ENCODE measurements at regions not wholly inside any gene's neighbourhood (a gene's known extent, or its start where the extent isn't known, plus 50 kb on each side); places are given as distances from the start of the nearest gene placed in this dataset.

DNA sequence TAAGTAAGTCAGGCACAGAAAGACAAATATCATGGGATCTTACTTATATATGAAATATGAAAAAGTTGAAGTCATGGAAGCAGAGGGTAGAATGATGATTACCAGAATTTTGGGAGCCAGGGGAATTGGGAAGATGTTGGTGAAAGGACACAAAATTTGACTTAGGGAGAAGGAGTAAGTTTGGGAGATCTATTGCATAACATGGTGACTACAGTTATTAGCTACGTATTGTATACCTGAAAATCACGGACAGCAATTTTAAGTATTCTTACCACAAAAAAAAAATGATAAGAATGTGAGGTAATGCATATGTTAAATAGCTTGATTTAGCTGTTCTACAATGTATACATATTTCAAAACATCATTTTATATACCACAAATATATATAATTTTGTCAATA, 94.2 kb upstream of the COL5A2 start:
- Histone ChIP-seq H3K9ac (ENCODE audit: low read length) (no peak overlapping the region), H2AFZ (ENCODE audit: insufficient read depth, low read depth, low read length, poor library complexity, severe bottlenecking) (no peak overlapping the region), H3K4me3 (ENCODE audit: control extremely low read depth in 1 of 5, extremely low read depth in 1 of 5, insufficient read depth in 1 of 5, low read depth in 2 of 5, low read length in 4 of 5) (no peak overlapping the region), H3K36me3 (replicated peaks in 1 of 2; ENCODE audit: control extremely low read depth in 1 of 2, control insufficient read depth in 1 of 2, extremely low read depth in 1 of 2, insufficient read depth in 2 of 2, low read length in 1 of 2) (no peaks in the 10 kb centered on the region), H3K9me3 (ENCODE audit: control extremely low read depth in 1 of 3, control insufficient read depth in 2 of 3, insufficient read depth in 1 of 3, low read length in 2 of 3) (no peaks in the 10 kb centered on the region), H3K27ac (ENCODE audit: low read length in 2 of 2) (no peak overlapping the region), H3K4me2 (replicated peaks; ENCODE audit: low read depth, low read length, poor library complexity, severe bottlenecking) (no peak overlapping the region), H3K4me1 (ENCODE audit: control insufficient read depth in 2 of 2, insufficient read depth in 2 of 2, low read length in 2 of 2) (no peaks in the 10 kb centered on the region), H3K27me3 (replicated peaks in 1 of 4; ENCODE audit: control extremely low read depth in 1 of 4, control insufficient read depth in 3 of 4, insufficient read depth in 4 of 4, low read length in 3 of 4) (no peaks in the 10 kb centered on the region), H4K20me1 (ENCODE audit: control insufficient read depth, insufficient read depth, low read length, poor library complexity, severe bottlenecking) (no peaks in the 10 kb centered on the region), H3K79me2 (ENCODE audit: control insufficient read depth, insufficient read depth, low read length) (no peaks in the 10 kb centered on the region)
- peaks cover 4% of the 10 kb centered on the region for H3K9me3 Mint-ChIP-seq (ENCODE audit: insufficient read depth)
- no peak overlapping the region for H3K27ac Mint-ChIP-seq
- WGBS (ENCODE audit: insufficient coverage): no CpG with 5 or more reads among the region's 2 CpGs
- intact Hi-C loops (cut with micrococcal nuclease): no loop called here
- TF ChIP-seq, protein P1, sequence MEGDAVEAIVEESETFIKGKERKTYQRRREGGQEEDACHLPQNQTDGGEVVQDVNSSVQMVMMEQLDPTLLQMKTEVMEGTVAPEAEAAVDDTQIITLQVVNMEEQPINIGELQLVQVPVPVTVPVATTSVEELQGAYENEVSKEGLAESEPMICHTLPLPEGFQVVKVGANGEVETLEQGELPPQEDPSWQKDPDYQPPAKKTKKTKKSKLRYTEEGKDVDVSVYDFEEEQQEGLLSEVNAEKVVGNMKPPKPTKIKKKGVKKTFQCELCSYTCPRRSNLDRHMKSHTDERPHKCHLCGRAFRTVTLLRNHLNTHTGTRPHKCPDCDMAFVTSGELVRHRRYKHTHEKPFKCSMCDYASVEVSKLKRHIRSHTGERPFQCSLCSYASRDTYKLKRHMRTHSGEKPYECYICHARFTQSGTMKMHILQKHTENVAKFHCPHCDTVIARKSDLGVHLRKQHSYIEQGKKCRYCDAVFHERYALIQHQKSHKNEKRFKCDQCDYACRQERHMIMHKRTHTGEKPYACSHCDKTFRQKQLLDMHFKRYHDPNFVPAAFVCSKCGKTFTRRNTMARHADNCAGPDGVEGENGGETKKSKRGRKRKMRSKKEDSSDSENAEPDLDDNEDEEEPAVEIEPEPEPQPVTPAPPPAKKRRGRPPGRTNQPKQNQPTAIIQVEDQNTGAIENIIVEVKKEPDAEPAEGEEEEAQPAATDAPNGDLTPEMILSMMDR (IDR thresholded peaks at IDR 0.05): no peak
- no peak for TF ChIP-seq EZH2 (IDR thresholded peaks at IDR 0.05; ENCODE audit: borderline replicate concordance, insufficient read depth, low read depth, low read length, poor library complexity, severe bottlenecking)
- no peak for DNase-seq
- H3K4me3 Mint-ChIP-seq: no peak overlapping the region
- ATAC-seq (ENCODE audit: low read depth): no peak
- no peaks in the 10 kb centered on the region for H3K4me1 Mint-ChIP-seq
- CTCF ChIA-PET: no interaction called here
- no peaks in the 10 kb centered on the region for H3K27me3 Mint-ChIP-seq
- POLR2A ChIA-PET: no interaction called here

DNA sequence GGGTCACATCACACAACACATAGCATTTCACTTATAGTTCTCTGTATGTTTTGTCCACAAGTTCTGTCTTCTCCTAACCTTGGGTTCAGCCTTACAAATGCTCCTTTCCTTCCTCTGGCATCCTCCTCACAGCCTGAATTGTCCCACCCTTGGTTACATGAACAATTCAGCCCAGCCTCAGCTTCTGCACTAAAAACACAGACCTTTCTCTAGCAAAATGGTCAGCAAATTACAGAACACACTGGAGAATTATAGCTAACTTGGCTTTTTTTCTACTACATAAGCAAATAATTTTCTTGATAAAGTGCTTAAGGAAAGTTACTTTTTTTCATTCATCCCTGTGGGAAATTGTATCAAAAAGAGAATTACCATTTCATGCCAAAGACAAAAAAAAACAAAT, 94.8 kb upstream of the COL5A2 start:
- Histone ChIP-seq H4K20me1 (ENCODE audit: control insufficient read depth, insufficient read depth, low read length, poor library complexity, severe bottlenecking) (no peaks in the 10 kb centered on the region), H3K36me3 (replicated peaks in 1 of 2; ENCODE audit: control extremely low read depth in 1 of 2, control insufficient read depth in 1 of 2, extremely low read depth in 1 of 2, insufficient read depth in 2 of 2, low read length in 1 of 2) (no peaks in the 10 kb centered on the region), H2AFZ (ENCODE audit: insufficient read depth, low read depth, low read length, poor library complexity, severe bottlenecking) (no peak overlapping the region), H3K27me3 (replicated peaks in 1 of 4; ENCODE audit: control extremely low read depth in 1 of 4, control insufficient read depth in 3 of 4, insufficient read depth in 4 of 4, low read length in 3 of 4) (no peaks in the 10 kb centered on the region), H3K79me2 (ENCODE audit: control insufficient read depth, insufficient read depth, low read length) (no peaks in the 10 kb centered on the region), H3K4me3 (ENCODE audit: control extremely low read depth in 1 of 5, extremely low read depth in 1 of 5, insufficient read depth in 1 of 5, low read depth in 2 of 5, low read length in 4 of 5) (no peak overlapping the region), H3K9ac (ENCODE audit: low read length) (no peak overlapping the region), H3K9me3 (ENCODE audit: control extremely low read depth in 1 of 3, control insufficient read depth in 2 of 3, insufficient read depth in 1 of 3, low read length in 2 of 3) (no peaks in the 10 kb centered on the region), H3K4me2 (replicated peaks; ENCODE audit: low read depth, low read length, poor library complexity, severe bottlenecking) (no peak overlapping the region), H3K27ac (ENCODE audit: low read length in 2 of 2) (no peak overlapping the region), H3K4me1 (ENCODE audit: control insufficient read depth in 2 of 2, insufficient read depth in 2 of 2, low read length in 2 of 2) (no peaks in the 10 kb centered on the region)
- TF ChIP-seq, protein P1 (IDR thresholded peaks at IDR 0.05): no peak
- TF ChIP-seq EZH2 (IDR thresholded peaks at IDR 0.05; ENCODE audit: borderline replicate concordance, insufficient read depth, low read depth, low read length, poor library complexity, severe bottlenecking): no peak
- H3K27me3 Mint-ChIP-seq: no peaks in the 10 kb centered on the region
- no peak overlapping the region for H3K27ac Mint-ChIP-seq
- intact Hi-C loops (cut with micrococcal nuclease): no loop called here
- H3K9me3 Mint-ChIP-seq (ENCODE audit: insufficient read depth): peaks cover 2% of the 10 kb centered on the region
- no peaks in the 10 kb centered on the region for H3K4me1 Mint-ChIP-seq
- CTCF ChIA-PET: no interaction called here
- H3K4me3 Mint-ChIP-seq: no peak overlapping the region
- no peak for DNase-seq
- POLR2A ChIA-PET: no interaction called here
- ATAC-seq (ENCODE audit: low read depth): no peak
